Kidney (tissue), 13 donors: ENCODE measurements at regions not wholly inside any gene's neighbourhood (a gene's known extent, or its start where the extent isn't known, plus 50 kb on each side); places are given as distances from the start of the nearest gene placed in this dataset.

Experiments
- DNase-seq, 5 donors: peaks; one replicate each; pipeline ENCODE4 v3.0.0-alpha.2; 2013 to 2020
- FAIRE-seq: peaks from 2 replicates; lab custom pipeline; 2012; peaks lifted over from hg19 to GRCh38; lab: Jason Lieb, UNC
- H3K27ac ChIP-seq, 2 donors: one replicate each; pipeline ENCODE4 v1.7.0; 2013; ENCODE audit warnings: low read depth in 2 of 2, low read length in 2 of 2, inconsistent platforms in 1 of 2
- H3K27me3 ChIP-seq: one replicate; pipeline ENCODE4 v1.7.1; 2013; ENCODE audit warnings: low read length, inconsistent platforms; ENCODE audit not compliant: control insufficient read depth, insufficient read depth
- H3K36me3 ChIP-seq, 3 donors: one replicate each; pipeline versions ENCODE4 v1.7.0 to v1.7.1; 2013; ENCODE audit warnings: low read length in 3 of 3, control low read depth in 1 of 3, inconsistent platforms in 1 of 3; ENCODE audit not compliant: insufficient read depth in 3 of 3, control insufficient read depth in 2 of 3
- H3K4me1 ChIP-seq, 3 donors: one replicate each; pipeline versions ENCODE4 v1.7.0 to v1.7.1; 2013; ENCODE audit warnings: low read length in 3 of 3, inconsistent platforms in 1 of 3, low read depth in 1 of 3; ENCODE audit not compliant: control insufficient read depth in 2 of 3, insufficient read depth in 2 of 3
- H3K4me3 ChIP-seq, 3 donors: one replicate each; pipeline versions ENCODE4 v1.7.0 to v1.8.1; 2013; ENCODE audit warnings: low read length in 3 of 3, control low read depth in 1 of 3, inconsistent platforms in 1 of 3
- H3K9ac ChIP-seq, 3 donors: one replicate each; pipeline versions ENCODE4 v1.7.0 to v1.7.1; 2013; ENCODE audit warnings: low read length in 3 of 3, control low read depth in 1 of 3, inconsistent platforms in 1 of 3
- H3K9me3 ChIP-seq, 3 donors: one replicate each; pipeline versions ENCODE4 v1.7.0 to v1.7.1; 2013; ENCODE audit warnings: low read length in 3 of 3, control low read depth in 1 of 3, inconsistent platforms in 1 of 3; ENCODE audit not compliant: control insufficient read depth in 2 of 3, insufficient read depth in 1 of 3
- CTCF ChIP-seq: IDR thresholded peaks from 3 replicates; pipeline ENCODE4 v1.5.1; 2012; ENCODE audit warnings: mild to moderate bottlenecking, moderate library complexity, borderline replicate concordance; ENCODE audit not compliant: insufficient read depth; ENCODE audit errors: extremely low read depth
- intact Hi-C: fragments of 100-400 bp; cut with DNase I; formaldehyde crosslinking; loops from one replicate; pipeline ENCODE4 v1.11.1; 2022
- donor health status: control.
- donor health status: control.
- donor health status: control.
- donor health status: control.
- donor health status: control.
- donor health status: DM: yes; HTN: yes; CAD: no.
- donor health status: Normal renal cell carcinoma (clear cell type).

GRCh38 chr2:139872032-139872431 lies 1091.8 kb upstream of the NXPH2 start:
- H3K36me3 ChIP-seq = no peaks in the 10 kb centered on the region
- intact Hi-C loops = no loop called here
- no peak overlapping the region for H3K9ac ChIP-seq
- no peaks in the 10 kb centered on the region for H3K27me3 ChIP-seq
- no peak for TF ChIP-seq CTCF
- no peaks in the 10 kb centered on the region for H3K4me1 ChIP-seq
- no peaks in the 10 kb centered on the region for H3K9me3 ChIP-seq
- no peak overlapping the region for H3K4me3 ChIP-seq
- H3K27ac ChIP-seq = no peak overlapping the region
- DNase-seq (no peak), FAIRE-seq (no peak)

- H3K9me3 ChIP-seq = peaks cover 0 to 5% (median 0%) of the 10 kb centered on the region in 3 donors
- FAIRE-seq = no peak
- H3K27me3 ChIP-seq = no peaks in the 10 kb centered on the region
- H3K4me1 ChIP-seq = no peaks in the 10 kb centered on the region
- intact Hi-C loops = no loop called here
- no peak overlapping the region for H3K27ac ChIP-seq
- DNase-seq = no peak
- no peak for TF ChIP-seq CTCF
- H3K4me3 ChIP-seq = no peak overlapping the region
- no peak overlapping the region for H3K9ac ChIP-seq
- no peaks in the 10 kb centered on the region for H3K36me3 ChIP-seq
Observed at GRCh38 chr2:139867601-139868226, 1087.5 kb upstream of the NXPH2 start.

- no peaks in the 10 kb centered on the region for H3K36me3 ChIP-seq
- H3K4me1 ChIP-seq = no peaks in the 10 kb centered on the region
- FAIRE-seq (no peak), DNase-seq (no peak)
- peaks cover 0 to 5% (median 0%) of the 10 kb centered on the region in 3 donors for H3K9me3 ChIP-seq
- no peak for TF ChIP-seq CTCF
- intact Hi-C loops = no loop called here
- H3K27me3 ChIP-seq = no peaks in the 10 kb centered on the region
- no peak overlapping the region for H3K4me3 ChIP-seq
- no peak overlapping the region for H3K9ac ChIP-seq
- no peak overlapping the region for H3K27ac ChIP-seq
Observed at GRCh38 chr2:139864821-139865302, 1084.7 kb upstream of the NXPH2 start.
